Forelimb muscle (tissue), 1 donor: ENCODE measurements at regions not wholly inside any gene's neighbourhood (a gene's known extent, or its start where the extent isn't known, plus 50 kb on each side); places are given as distances from the start of the nearest gene placed in this dataset.

Experiments
- DNase-seq: peaks from one replicate; pipeline ENCODE4 v3.0.0-alpha.2; 2013; ENCODE audit warnings: low read depth

DNA sequence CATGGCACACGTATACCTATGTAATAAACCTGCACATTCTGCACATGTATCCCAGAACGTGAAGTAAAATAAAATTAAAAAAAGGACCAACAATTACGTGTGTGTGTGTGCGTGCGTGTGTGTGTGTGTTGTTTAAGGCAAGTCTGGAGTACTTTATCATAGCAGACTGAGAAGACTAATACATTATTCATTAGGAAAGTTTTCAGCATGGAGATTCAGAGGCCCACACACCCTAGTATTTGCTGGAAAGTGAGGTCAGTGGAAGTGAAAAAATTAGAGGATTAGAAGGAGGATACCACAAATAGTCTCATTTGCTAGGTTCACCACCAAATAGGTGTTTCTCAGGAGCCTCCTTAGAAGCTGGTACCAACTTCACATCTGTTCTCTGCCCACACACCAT is 457.1 kb upstream of the CPEB2 start:
- DNase-seq, result no peak

DNA sequence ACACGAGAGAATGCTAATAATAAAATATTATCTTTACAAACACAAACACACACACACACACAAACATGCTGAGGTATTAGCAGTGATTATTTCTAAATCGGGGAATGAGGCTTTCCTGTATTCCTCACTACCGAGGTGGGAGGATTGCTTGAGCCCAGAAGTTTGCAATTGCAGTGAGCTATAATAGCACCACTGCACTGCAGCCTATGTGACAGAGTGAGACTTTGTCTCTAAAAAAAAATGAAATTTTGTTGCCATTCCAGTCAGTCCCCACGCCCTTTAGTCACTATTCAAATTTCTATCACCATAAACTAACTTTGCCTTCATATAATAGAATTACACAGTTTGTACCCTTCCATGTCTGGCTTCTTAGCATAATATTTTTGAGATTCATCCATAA is 456.5 kb upstream of the CPEB2 start:
- DNase-seq, result no peak

DNA sequence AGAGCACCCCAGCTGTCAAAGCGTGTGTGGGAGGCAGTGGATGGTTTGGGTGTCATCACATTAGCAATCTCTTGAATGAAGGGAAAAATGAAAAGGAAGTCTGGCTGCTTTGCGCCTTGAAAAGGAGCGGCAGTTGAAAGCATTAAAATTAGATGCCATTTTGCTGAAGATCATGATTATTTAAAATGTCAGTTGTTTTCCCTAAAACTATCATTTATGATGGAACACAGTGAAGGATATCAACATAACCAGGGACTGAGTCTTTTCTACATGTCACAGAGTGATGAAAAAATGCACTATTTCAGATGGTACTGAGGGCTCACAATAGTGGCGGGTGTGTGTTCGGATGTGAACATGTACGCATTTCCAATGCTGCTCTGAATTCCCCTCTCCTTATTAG is 450.2 kb upstream of the CPEB2 start:
- DNase-seq, result no peak

DNA sequence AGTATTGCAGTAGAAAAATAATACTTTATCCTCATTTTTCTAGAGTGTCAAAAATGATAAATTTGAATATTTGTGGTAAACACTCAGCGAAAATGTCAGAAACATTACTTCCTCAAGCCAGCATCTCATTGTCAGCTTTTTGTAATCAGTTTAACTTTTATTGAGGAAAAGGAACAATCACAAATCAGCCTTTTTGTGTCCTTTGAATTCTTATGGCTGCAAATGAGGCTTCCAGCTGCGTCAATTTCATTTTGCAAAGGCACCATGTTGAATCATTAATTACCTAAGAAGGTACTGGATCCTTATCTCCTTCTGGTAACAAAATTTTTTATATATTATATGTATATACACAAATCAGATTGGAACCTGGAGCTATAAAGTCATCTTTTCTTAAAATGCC is 442.6 kb upstream of the CPEB2 start:
- DNase-seq, result no peak

DNA sequence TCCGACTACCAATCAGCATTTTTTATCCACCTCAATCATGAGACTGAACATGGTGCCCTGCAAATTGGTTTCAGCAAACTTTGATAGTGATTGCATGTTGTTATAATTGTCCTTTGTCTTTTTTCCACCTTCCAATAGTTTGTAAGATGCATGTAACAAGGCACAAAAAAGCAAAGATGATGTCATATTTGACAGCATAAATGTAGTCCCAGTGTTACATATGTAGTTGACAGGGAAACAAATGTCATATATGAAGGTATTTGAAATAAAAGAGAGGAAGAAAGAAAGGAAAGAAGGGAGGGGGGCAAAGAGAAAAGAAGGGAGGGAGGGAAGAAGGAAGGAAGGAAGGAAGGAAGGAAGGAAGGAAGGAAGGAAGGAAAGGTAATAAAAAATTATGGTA is 441.7 kb upstream of the CPEB2 start:
- DNase-seq, result no peak

DNA sequence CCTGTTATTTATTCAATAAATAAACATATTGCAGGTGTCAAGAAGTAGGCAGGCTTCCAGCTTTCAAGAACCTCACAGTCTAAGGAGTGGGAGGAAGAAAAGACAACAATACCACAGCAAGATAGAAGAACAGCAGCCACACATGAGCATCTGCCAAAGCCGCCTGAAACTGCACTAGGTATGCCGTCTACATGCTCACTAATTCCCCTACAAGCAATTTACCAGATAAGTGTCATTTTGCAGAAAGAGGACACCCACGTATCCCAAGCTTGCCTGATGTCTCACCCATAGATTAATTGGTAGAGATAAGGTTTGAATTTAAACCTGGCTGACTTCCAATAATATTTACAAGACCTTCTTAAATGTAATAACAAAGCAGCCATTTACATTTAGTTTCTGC is 439.4 kb upstream of the CPEB2 start:
- DNase-seq, result no peak

DNA sequence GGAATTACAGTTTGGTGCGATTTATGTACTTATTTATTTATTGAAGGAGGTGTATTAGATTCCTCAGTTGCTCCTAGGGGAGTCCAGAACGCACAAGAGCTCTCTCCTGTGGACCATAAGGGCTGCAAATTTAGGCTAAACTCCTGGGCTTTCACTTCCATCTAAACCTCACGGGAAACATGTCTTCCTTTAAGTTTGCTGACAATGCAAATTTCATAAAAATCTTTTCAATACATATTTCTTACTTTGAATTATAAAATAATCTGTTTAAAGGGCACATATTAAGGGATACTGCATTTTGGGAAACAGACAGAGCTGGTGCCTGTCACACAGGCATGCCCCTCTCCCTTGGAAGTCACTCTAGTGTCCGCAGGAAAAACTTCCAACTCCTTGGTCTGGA is 438.0 kb upstream of the CPEB2 start:
- no peak for DNase-seq

DNA sequence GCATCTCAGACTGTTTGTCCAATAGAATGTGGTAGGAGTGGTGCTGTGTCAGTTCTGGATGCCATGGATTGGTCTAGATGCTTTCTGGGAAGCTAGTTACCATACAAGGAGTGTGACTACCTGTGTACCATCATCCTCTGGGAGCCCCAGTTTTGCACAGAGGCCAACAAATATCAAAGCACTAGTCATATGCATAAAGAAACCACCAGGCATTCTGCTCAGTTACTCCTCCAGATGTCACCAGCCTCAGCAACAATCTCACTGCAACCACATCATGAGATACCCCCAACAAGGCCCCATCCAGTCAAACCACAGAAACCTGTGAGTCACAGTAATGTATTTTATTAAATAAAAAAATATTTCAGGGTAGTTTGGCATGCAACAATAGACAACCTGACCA is 435.8 kb upstream of the CPEB2 start:
- DNase-seq, result no peak

DNA sequence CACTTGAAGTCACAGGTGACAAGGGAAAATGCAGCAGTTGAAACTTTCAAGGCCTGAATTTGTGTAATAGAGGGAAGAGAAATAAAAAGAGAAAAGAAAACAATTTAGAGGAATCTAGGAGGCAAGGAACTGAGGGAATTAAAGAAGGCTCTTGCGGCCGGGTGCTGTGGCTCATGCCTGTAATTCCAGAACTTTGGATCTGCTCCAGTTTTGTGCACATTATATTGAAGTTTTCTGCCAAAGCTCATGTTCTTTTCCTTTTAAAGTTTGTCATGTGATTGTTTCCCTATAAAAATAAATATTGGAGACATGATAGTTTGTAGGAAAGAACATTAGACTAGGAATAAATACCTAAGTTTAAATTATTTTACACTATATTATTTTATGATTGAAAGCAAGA is 433.9 kb upstream of the CPEB2 start:
- DNase-seq, result no peak

DNA sequence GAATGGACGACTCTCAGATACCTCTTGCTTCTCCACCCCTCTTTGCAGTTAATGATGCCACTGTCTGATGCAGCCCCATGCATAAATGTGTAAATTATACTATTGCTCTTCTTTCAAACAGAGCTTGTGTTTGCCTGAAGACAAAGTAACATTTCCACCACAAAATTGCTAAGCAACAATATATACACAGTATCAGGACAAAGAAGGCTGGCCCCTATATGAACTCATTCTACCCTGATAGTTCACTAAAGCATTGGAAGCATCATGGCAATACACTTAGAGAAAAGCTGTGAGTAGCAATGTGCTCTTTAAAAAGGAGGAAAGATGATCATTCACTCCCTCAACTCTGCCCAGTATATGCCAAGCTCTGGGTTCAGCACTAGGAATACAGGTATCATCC is 427.0 kb upstream of the CPEB2 start:
- DNase-seq, result no peak

DNA sequence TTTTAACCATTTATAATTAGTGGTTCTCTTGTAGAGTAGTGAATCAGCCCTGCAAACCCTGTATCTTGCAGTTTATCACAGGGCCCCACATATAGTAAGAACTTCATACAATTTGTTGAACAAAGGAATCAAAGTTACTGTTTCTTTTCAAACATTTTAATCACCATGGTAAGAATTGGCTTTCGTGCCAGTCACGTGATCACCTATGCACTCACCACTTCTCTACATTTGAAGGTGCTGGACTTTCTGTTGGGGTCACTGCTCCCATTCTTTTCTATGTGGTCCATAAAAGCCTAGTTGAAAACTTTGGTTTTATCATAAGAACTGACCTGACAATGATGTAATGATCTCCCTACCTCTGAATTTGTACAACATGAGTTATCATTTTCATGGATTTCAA is 426.4 kb upstream of the CPEB2 start:
- no peak for DNase-seq

DNA sequence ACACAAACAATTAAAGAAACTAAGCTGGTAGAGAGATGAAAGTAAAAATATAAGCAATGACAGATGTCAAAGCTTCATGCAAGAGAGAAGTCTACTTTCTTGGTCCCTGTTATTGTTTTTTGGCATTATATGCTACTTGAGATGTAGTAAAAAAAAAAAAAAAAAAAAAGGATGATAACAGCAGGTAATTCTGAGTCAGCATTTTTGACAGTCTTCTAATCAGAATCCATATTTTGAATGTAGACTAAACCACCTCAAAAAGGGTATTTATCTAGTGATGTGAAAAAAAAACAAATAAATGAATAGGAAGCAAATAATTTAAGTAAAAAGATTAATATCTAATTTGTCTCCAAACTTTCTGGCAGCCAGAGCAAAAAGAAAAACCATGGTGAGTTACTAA is 422.2 kb upstream of the CPEB2 start:
- DNase-seq, result no peak

DNA sequence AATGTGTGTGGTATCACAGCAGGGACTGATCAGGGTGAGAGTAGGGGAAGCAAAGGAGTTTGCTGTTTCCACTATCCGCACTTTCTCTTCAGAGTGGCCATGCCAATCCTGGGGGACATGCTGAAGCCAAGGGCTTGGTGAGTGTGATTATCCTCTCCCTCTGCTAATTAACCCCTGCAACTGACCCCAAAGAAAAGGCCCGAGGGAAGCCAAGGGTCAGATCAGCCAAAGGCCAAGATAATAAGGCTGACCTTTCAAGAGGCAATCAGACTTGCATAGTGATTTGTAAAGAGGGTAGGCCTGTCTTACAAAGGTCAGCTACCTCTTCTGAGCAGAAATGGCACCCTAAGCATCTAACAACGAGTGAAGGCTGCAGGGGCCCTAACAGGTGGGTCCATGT is 420.5 kb upstream of the CPEB2 start:
- no peak for DNase-seq

DNA sequence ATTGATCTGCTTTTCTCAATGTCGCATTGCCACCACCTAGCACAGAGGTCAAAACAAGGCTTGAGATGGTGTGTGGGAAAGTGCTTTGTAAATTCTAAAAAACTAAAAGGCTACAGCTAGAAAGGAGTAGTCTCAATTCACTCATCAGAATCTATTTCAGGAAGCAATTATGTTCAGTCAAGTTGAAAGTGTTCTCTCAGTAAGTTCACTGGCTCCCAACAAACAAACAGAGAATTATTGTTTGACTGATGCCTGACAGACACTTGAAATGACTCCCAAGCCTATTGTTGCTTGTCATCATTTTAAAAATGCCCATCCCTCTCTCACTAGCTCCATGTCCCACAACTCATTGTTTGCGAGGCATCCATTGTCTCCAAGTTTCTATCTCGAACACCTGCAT is 419.6 kb upstream of the CPEB2 start:
- DNase-seq, result no peak

DNA sequence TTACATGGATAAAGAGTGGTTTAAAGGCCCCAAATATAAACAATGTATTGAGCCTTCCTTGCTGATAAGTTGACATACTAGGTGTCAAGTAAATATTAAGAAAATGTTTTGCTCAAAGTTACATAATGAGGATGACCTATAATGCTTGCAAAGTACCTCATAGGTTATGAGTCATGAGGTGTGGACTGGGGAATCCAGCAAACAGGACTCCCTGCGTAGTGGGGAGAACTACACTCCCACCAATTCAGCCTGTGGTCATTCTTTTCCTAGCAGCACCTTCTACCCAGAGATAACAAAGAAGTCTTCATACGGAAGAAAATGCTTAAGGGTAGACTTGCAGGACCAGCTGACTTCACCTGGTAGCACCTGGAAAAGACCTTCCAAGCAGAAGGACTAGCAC is 418.9 kb upstream of the CPEB2 start:
- no peak for DNase-seq

DNA sequence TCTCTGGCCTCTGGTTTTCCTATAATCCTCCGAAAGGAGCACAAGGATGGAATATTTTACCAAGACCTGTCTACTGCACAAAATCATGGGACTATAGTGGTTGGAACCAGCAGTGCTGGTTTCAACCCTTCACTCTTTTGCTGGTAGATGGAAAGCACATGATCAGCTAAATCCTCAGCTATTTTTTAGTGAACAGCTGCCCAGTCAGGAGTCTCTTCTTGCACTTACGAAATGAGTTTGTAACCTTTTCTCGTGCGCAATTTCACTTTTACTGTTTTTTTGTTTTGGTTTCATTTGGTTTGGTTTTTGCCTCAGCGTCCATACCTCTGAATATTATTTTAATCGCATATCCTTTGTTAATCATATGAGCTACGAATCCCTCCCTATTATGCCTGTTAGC is 418.5 kb upstream of the CPEB2 start:
- DNase-seq, result no peak

DNA sequence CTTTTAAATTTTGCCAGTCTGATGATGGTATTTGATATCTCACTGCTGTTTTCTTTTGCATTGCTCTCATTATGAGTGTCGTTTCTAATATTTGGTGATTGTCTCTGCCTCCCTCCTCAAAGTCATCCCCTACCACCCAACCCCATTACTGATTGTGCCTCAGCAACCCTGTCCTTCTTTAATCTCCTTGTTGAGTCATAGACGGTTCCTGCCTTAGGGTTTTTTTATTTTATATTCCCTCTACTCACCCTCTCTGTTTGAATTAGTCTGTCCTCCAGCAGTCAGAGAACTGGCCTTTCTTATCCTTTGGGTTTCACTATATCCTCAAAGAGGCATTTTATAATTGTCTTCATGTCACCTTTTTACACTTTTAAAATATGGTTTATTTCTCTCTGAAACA is 409.3 kb upstream of the CPEB2 start:
- DNase-seq, result no peak

DNA sequence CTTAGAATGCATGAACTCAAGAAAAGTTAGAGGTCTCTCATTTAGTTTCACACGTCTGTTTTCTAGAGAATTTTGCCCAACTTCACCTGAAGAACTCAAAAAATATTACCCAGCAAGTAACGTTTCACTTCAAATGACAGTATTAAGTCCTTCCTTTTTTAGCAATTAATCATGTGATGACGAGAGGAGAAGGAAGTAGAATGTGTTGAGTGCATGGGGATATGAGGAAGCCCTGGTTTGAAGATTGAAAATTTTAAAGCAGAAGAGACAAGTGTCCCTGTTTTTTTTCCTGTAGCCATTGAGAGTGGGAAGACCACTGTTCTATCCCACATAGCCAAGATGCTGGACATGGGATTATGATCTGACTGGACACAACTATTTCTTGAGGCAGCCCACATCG is 406.3 kb upstream of the CPEB2 start:
- DNase-seq, result no peak

DNA sequence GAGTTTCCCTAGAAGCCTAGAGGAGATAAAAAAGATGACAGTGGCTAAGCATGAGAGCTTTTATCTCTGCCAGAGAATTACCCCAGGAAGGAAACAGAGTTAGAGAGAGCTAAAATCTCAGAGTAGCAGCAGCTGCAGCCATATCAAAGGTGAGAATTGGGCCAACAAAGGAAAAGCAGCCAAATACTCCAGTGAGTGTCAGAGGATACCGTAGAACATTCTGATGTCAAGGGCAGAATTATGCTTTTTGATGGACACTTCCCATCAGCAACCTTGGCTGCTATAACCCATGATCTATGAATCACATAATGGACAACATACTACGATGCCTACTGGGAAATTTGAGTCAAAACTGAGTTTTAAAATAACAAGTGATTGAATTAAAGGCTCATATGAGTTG is 405.8 kb upstream of the CPEB2 start:
- DNase-seq, result no peak

DNA sequence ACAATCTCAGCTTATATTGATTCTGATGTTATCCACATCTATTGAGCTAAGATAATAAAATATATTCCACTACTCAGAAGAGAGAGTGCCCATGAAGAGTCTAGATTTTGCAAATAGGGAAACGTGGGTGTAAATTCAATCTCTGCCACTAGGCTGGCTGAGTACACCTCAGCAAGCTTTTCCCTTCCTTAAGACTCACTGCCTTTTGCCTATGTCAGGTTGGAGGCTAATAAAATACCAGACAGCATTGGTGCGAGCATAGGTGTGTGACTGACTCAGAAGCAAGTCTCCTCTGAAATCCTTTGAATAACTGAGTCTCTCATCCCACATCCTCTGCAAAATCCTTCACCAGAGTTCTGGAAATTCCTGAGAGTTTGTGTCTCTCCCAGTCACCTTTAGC is 405.4 kb upstream of the CPEB2 start:
- no peak for DNase-seq

DNA sequence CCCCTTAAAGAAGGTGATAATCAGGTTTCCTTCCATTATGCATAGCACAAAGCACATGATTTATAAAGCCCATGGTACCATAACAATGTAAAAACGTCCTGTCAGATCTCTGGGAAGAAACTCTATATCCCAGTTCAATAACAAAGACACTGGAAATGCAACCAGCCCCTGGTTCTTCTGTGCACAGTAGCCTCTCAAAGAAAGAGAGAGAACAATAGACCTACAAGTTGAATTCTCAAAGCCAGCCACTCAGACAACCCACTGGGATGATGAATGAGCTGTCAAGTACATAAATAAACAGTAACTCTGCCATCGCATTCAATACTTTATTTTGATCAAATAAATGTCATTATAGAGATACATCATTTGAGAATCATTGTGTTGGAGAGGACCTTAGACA is 400.1 kb upstream of the CPEB2 start:
- no peak for DNase-seq

DNA sequence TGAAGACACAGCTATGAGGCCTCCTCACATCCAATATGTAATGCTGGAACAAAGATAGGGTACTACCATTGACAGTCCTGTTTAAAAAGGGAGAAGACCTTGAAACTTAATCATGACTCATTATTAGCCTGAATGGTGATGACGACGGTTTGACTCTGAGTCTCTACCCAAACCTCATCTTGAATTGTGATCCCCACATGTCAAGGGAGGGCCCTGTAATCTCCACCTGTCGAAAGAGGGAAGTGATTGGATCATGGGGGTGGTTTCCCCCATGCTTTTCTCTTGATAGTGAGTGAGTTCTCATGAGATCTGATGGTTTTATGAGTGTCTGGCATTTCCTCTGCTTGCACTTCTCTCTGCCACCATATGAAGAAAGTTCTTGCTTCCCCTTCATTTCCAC is 395.3 kb upstream of the CPEB2 start:
- no peak for DNase-seq

DNA sequence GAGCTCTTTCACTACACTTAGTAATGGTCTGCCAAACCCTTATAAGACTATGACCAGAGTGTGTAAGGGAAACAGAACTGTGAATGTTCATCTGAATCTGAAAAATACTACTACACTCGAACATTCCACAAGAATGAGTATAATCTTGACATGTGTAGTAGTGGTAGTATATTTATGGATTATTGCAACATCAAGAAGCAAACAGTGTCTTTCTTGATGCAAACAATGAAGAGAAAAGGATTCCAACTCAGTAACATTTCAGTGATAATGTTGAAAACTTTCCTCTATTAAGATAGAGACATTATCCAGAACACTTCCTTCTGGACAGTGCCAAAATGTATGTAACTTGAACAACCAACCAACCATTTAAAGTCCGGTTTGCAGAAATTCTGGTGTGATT is 394.7 kb upstream of the CPEB2 start:
- no peak for DNase-seq

DNA sequence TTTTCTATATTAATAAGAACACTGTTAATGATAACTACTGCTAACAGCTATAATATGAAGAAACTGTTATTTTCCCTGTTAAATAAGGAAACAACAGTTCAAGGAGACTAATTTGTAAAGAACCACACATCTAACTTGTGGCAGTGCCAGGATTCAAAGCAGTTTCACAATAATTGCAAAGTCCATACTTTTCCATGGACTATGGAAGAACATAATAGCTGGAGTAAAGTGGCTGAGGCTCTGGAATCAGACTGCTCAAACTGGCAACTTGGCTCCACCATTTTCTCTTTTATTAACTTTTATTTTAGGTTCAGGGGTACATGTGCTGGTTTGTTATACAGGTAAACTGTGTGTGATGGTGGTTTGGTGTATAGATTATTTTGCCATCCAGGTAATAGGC is 393.7 kb upstream of the CPEB2 start:
- DNase-seq, result no peak

DNA sequence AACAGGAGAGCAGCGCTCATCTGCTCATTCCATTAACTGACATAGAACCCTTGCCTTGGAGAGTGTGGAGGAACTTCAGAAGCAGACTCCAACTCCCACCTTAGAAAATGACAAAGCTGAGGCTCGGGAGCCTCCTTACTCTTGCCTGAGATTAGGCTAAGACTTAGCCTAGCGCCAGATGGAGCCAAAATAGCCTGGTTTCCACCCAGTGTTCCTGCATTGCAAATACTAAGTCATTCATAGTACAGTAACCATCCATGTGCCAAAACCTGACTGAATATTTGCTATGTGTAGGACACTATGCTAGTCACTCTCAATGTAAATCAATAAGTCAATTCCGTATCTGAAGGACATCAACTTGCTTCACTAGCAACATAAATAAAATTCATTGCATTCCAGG is 387.4 kb upstream of the CPEB2 start:
- DNase-seq, result no peak
